GM23338 (cell line): ENCODE measurements at regions not wholly inside any gene's neighbourhood (a gene's known extent, or its start where the extent isn't known, plus 50 kb on each side); places are given as distances from the start of the nearest gene placed in this dataset.
A peak's percentile ranks its signal among the peaks of the same experiment; 100 is the strongest.

ENCODE experiments used
- ATAC-seq: fragments of 200-7000 bp; cut with Tn5 transposase; 3 replicates; pipeline ENCODE4 v1.9.1; 2020
- DNase-seq: peaks from one replicate; pipeline ENCODE4 v3.0.0-alpha.2; 2015; ENCODE audit warnings: low spot score
- H2AFZ ChIP-seq: fragments of 200-600 bp; sonication (generic); 2 replicates; pipeline ENCODE4 v1.8.0; 2016; ENCODE audit warnings: antibody characterized with exemption, mild to moderate bottlenecking, moderate library complexity
- H3F3A ChIP-seq: fragments of 200-600 bp; sonication (generic); replicated peaks from 2 replicates; pipeline ENCODE4 v1.8.0; 2017; ENCODE audit warnings: antibody characterized with exemption, mixed run types, low read depth
- H3K27ac ChIP-seq: fragments of 200-600 bp; sonication (generic); 2 replicates; pipeline ENCODE4 v1.6.1; 2016; ENCODE audit warnings: low read depth
- H3K27me3 ChIP-seq: fragments of 200-600 bp; sonication (generic); 2 replicates; pipeline ENCODE4 v1.8.0; 2016; ENCODE audit warnings: mild to moderate bottlenecking, mixed run types, moderate library complexity; ENCODE audit not compliant: insufficient read depth
- H3K36me3 ChIP-seq: fragments of 200-600 bp; sonication (generic); 2 replicates; pipeline ENCODE4 v1.8.0; 2016; ENCODE audit warnings: mild to moderate bottlenecking; ENCODE audit not compliant: insufficient read depth
- H3K4me1 ChIP-seq: fragments of 200-600 bp; sonication (generic); 2 replicates; pipeline ENCODE4 v1.8.0; 2016; ENCODE audit warnings: mild to moderate bottlenecking, moderate library complexity; ENCODE audit not compliant: insufficient read depth
- H3K4me2 ChIP-seq: fragments of 200-600 bp; sonication (generic); 2 replicates; pipeline ENCODE4 v1.7.1; 2017; ENCODE audit warnings: mixed run types
- H3K4me3 ChIP-seq: fragments of 200-600 bp; sonication (generic); 2 replicates; pipeline ENCODE4 v1.6.1; 2016; ENCODE audit warnings: mixed run types
- H3K79me2 ChIP-seq: fragments of 200-600 bp; sonication (generic); replicated peaks from 2 replicates; pipeline ENCODE4 v1.8.0; 2017; ENCODE audit warnings: mild to moderate bottlenecking; ENCODE audit not compliant: insufficient read depth
- H3K9me2 ChIP-seq: fragments of 200-600 bp; sonication (generic); 2 replicates; pipeline ENCODE4 v1.8.0; 2017; ENCODE audit not compliant: insufficient read depth
- H4K20me1 ChIP-seq: fragments of 200-600 bp; sonication (generic); replicated peaks from 2 replicates; pipeline ENCODE4 v1.8.0; 2017; ENCODE audit warnings: mild to moderate bottlenecking; ENCODE audit not compliant: insufficient read depth
- H3K27ac Mint-ChIP-seq: 2 replicates; pipeline ENCODE4 v1.8.0; 2020; ENCODE audit warnings: inconsistent platforms, mild to moderate bottlenecking, moderate library complexity, mixed read lengths
- H3K27me3 Mint-ChIP-seq: 3 replicates; pipeline ENCODE4 v1.8.0; 2022; ENCODE audit warnings: low read depth, mild to moderate bottlenecking, moderate library complexity, mixed read lengths, inconsistent platforms; ENCODE audit not compliant: insufficient read depth, poor library complexity
- H3K36me3 Mint-ChIP-seq: 3 replicates; pipeline ENCODE4 v1.8.0; 2021; ENCODE audit warnings: low read depth, mild to moderate bottlenecking, inconsistent platforms, moderate library complexity, mixed read lengths
- H3K4me1 Mint-ChIP-seq: 3 replicates; pipeline ENCODE4 v1.8.0; 2020; ENCODE audit warnings: mild to moderate bottlenecking, inconsistent platforms, mixed read lengths
- H3K4me3 Mint-ChIP-seq: 3 replicates; pipeline ENCODE4 v1.8.0; 2021; ENCODE audit warnings: moderate library complexity, mild to moderate bottlenecking, inconsistent platforms, mixed read lengths
- H3K9me3 Mint-ChIP-seq: 3 replicates; pipeline ENCODE4 v1.8.0; 2020; ENCODE audit warnings: moderate library complexity, mild to moderate bottlenecking, inconsistent platforms, mixed read lengths
- CREB1 ChIP-seq: fragments of 250-450 bp; sonication (Bioruptor Pico); IDR thresholded peaks from 2 replicates; pipeline ENCODE4 v1.5.0; 2020; ENCODE audit warnings: low read depth, mild to moderate bottlenecking, moderate library complexity
- EZH2 ChIP-seq: fragments of 200-600 bp; sonication (generic); IDR thresholded peaks from one replicate; pipeline ENCODE4 v1.8.0; 2017; ENCODE audit warnings: antibody characterized with exemption, mild to moderate bottlenecking, low read depth; ENCODE audit not compliant: unreplicated experiment
- EZH2phosphoT487 ChIP-seq: fragments of 200-600 bp; sonication (generic); IDR thresholded peaks from one replicate; pipeline ENCODE4 v1.8.1; 2018; ENCODE audit warnings: antibody characterized with exemption; ENCODE audit not compliant: unreplicated experiment
- JUNB ChIP-seq: IDR thresholded peaks from one replicate; pipeline ENCODE4 v1.6.1; 2016; ENCODE audit warnings: antibody characterized with exemption; ENCODE audit not compliant: unreplicated experiment
- NANOG ChIP-seq: IDR thresholded peaks from 2 replicates; pipeline ENCODE4 v1.6.1; 2016; ENCODE audit warnings: antibody characterized with exemption, borderline replicate concordance
- POLR2AphosphoS5 ChIP-seq: IDR thresholded peaks from 2 replicates; pipeline ENCODE4 v1.6.1; 2016; ENCODE audit warnings: antibody characterized with exemption, low read depth
- STAT1 ChIP-seq: IDR thresholded peaks from one replicate; pipeline ENCODE4 v1.6.1; 2016; ENCODE audit warnings: antibody characterized with exemption; ENCODE audit not compliant: unreplicated experiment
- ZNF114 ChIP-seq: fragments of 250-450 bp; sonication (Bioruptor Pico); IDR thresholded peaks from 2 replicates; pipeline ENCODE4 v1.5.0; 2020; ENCODE audit warnings: mild to moderate bottlenecking, moderate library complexity
- TF ChIP-seq, protein P1 (sequence below): IDR thresholded peaks from 2 replicates; pipeline ENCODE4 v1.6.1; 2016; ENCODE audit warnings: antibody characterized with exemption
- TF ChIP-seq, protein P2 (sequence below), 2 experiments: fragments of 200-600 bp in 1 of 2; sonication (generic) in 1 of 2; conservative IDR thresholded peaks; 2 replicates each; pipeline versions ENCODE4 v1.5.1 to v1.6.1; 2016 to 2017; ENCODE audit warnings: antibody characterized with exemption in 2 of 2, low read depth in 2 of 2, mild to moderate bottlenecking in 2 of 2, moderate library complexity in 1 of 2
- TF ChIP-seq, protein P3 (sequence below): IDR thresholded peaks from one replicate; pipeline ENCODE4 v1.6.1; 2018; ENCODE audit warnings: antibody characterized with exemption; ENCODE audit not compliant: unreplicated experiment
- TF ChIP-seq, protein P4 (sequence below): fragments of 250-450 bp; sonication (Bioruptor Pico); IDR thresholded peaks from 2 replicates; pipeline ENCODE4 v1.5.0; 2020; ENCODE audit warnings: mild to moderate bottlenecking, moderate library complexity

DNA sequence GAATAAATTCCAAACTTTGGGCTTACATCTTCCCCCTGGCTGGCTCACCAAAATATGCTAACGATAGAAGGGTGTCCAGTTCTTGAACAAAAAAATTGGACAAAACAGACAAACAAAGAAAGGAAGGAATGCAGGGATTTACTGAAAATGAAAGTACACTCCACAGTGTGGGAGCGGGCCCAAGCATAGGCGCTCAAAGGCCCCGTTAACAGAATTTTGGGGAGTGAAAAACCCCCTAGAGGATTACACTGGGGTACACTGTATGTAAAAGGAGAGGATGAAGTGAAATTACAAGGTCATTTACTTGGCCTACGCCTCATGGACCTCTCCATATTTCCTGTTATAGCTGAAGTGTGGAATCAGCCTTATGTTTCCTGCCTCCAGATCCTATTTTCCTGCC lies 899.7 kb downstream of the DSC3 start:
- peaks cover 5% of the 10 kb centered on the region for H3K27me3 Mint-ChIP-seq
- peaks cover 32% of the 10 kb centered on the region for H3K9me3 Mint-ChIP-seq
- no peak for TF ChIP-seq NANOG
- no peak for TF ChIP-seq ZNF114
- TF ChIP-seq, protein P1, sequence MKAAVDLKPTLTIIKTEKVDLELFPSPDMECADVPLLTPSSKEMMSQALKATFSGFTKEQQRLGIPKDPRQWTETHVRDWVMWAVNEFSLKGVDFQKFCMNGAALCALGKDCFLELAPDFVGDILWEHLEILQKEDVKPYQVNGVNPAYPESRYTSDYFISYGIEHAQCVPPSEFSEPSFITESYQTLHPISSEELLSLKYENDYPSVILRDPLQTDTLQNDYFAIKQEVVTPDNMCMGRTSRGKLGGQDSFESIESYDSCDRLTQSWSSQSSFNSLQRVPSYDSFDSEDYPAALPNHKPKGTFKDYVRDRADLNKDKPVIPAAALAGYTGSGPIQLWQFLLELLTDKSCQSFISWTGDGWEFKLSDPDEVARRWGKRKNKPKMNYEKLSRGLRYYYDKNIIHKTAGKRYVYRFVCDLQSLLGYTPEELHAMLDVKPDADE = no peak
- TF ChIP-seq STAT1 = no peak
- TF ChIP-seq, protein P2, sequence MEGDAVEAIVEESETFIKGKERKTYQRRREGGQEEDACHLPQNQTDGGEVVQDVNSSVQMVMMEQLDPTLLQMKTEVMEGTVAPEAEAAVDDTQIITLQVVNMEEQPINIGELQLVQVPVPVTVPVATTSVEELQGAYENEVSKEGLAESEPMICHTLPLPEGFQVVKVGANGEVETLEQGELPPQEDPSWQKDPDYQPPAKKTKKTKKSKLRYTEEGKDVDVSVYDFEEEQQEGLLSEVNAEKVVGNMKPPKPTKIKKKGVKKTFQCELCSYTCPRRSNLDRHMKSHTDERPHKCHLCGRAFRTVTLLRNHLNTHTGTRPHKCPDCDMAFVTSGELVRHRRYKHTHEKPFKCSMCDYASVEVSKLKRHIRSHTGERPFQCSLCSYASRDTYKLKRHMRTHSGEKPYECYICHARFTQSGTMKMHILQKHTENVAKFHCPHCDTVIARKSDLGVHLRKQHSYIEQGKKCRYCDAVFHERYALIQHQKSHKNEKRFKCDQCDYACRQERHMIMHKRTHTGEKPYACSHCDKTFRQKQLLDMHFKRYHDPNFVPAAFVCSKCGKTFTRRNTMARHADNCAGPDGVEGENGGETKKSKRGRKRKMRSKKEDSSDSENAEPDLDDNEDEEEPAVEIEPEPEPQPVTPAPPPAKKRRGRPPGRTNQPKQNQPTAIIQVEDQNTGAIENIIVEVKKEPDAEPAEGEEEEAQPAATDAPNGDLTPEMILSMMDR (conservative IDR thresholded peaks at IDR 0.05; ENCODE audit: low read depth in 2 of 2) = no peak
- TF ChIP-seq EZH2 = no peak
- TF ChIP-seq, protein P3, sequence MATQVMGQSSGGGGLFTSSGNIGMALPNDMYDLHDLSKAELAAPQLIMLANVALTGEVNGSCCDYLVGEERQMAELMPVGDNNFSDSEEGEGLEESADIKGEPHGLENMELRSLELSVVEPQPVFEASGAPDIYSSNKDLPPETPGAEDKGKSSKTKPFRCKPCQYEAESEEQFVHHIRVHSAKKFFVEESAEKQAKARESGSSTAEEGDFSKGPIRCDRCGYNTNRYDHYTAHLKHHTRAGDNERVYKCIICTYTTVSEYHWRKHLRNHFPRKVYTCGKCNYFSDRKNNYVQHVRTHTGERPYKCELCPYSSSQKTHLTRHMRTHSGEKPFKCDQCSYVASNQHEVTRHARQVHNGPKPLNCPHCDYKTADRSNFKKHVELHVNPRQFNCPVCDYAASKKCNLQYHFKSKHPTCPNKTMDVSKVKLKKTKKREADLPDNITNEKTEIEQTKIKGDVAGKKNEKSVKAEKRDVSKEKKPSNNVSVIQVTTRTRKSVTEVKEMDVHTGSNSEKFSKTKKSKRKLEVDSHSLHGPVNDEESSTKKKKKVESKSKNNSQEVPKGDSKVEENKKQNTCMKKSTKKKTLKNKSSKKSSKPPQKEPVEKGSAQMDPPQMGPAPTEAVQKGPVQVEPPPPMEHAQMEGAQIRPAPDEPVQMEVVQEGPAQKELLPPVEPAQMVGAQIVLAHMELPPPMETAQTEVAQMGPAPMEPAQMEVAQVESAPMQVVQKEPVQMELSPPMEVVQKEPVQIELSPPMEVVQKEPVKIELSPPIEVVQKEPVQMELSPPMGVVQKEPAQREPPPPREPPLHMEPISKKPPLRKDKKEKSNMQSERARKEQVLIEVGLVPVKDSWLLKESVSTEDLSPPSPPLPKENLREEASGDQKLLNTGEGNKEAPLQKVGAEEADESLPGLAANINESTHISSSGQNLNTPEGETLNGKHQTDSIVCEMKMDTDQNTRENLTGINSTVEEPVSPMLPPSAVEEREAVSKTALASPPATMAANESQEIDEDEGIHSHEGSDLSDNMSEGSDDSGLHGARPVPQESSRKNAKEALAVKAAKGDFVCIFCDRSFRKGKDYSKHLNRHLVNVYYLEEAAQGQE = no peak
- TF ChIP-seq, protein P4, sequence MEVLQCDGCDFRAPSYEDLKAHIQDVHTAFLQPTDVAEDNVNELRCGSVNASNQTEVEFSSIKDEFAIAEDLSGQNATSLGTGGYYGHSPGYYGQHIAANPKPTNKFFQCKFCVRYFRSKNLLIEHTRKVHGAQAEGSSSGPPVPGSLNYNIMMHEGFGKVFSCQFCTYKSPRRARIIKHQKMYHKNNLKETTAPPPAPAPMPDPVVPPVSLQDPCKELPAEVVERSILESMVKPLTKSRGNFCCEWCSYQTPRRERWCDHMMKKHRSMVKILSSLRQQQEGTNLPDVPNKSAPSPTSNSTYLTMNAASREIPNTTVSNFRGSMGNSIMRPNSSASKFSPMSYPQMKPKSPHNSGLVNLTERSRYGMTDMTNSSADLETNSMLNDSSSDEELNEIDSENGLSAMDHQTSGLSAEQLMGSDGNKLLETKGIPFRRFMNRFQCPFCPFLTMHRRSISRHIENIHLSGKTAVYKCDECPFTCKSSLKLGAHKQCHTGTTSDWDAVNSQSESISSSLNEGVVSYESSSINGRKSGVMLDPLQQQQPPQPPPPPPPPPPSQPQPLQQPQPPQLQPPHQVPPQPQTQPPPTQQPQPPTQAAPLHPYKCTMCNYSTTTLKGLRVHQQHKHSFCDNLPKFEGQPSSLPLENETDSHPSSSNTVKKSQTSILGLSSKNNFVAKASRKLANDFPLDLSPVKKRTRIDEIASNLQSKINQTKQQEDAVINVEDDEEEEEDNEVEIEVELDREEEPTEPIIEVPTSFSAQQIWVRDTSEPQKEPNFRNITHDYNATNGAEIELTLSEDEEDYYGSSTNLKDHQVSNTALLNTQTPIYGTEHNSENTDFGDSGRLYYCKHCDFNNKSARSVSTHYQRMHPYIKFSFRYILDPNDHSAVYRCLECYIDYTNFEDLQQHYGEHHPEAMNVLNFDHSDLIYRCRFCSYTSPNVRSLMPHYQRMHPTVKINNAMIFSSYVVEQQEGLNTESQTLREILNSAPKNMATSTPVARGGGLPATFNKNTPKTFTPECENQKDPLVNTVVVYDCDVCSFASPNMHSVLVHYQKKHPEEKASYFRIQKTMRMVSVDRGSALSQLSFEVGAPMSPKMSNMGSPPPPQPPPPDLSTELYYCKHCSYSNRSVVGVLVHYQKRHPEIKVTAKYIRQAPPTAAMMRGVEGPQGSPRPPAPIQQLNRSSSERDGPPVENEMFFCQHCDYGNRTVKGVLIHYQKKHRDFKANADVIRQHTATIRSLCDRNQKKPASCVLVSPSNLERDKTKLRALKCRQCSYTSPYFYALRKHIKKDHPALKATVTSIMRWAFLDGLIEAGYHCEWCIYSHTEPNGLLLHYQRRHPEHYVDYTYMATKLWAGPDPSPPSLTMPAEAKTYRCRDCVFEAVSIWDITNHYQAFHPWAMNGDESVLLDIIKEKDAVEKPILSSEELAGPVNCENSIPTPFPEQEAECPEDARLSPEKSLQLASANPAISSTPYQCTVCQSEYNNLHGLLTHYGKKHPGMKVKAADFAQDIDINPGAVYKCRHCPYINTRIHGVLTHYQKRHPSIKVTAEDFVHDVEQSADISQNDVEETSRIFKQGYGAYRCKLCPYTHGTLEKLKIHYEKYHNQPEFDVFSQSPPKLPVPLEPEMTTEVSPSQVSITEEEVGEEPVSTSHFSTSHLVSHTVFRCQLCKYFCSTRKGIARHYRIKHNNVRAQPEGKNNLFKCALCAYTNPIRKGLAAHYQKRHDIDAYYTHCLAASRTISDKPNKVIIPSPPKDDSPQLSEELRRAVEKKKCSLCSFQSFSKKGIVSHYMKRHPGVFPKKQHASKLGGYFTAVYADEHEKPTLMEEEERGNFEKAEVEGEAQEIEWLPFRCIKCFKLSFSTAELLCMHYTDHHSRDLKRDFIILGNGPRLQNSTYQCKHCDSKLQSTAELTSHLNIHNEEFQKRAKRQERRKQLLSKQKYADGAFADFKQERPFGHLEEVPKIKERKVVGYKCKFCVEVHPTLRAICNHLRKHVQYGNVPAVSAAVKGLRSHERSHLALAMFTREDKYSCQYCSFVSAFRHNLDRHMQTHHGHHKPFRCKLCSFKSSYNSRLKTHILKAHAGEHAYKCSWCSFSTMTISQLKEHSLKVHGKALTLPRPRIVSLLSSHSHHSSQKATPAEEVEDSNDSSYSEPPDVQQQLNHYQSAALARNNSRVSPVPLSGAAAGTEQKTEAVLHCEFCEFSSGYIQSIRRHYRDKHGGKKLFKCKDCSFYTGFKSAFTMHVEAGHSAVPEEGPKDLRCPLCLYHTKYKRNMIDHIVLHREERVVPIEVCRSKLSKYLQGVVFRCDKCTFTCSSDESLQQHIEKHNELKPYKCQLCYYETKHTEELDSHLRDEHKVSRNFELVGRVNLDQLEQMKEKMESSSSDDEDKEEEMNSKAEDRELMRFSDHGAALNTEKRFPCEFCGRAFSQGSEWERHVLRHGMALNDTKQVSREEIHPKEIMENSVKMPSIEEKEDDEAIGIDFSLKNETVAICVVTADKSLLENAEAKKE (CRISPR knock-in tag) = no peak
- no peak for TF ChIP-seq JUNB
- no peak for TF ChIP-seq POLR2AphosphoS5
- TF ChIP-seq CREB1 = no peak
- no peak for TF ChIP-seq EZH2phosphoT487
- H3K36me3 Mint-ChIP-seq = peaks cover 26% of the 10 kb centered on the region
- Histone ChIP-seq H4K20me1 (no peaks in the 10 kb centered on the region), H3K27ac (no peak overlapping the region), H3K4me1 (no peaks in the 10 kb centered on the region), H3K4me2 (no peak overlapping the region), H3K27me3 (no peaks in the 10 kb centered on the region), H3K4me3 (no peak overlapping the region), H3F3A (no peaks in the 10 kb centered on the region), H3K79me2 (no peaks in the 10 kb centered on the region), H3K9me2 (peaks cover 13% of the 10 kb centered on the region; the same call in 1 of the 2 replicates), H3K36me3 (no peaks in the 10 kb centered on the region), H2AFZ (peak overlapping the region; percentile 6; the same call in 1 of the 2 replicates)
- ATAC-seq (no peak), DNase-seq (no peak)
- no peak overlapping the region; the same call in 1 of the 2 replicates for H3K27ac Mint-ChIP-seq
- H3K4me1 Mint-ChIP-seq = peaks cover 15% of the 10 kb centered on the region
- H3K4me3 Mint-ChIP-seq = no peak overlapping the region
